COLO668 (cell line): ENCODE measurements at regions not wholly inside any gene's neighbourhood (a gene's known extent, or its start where the extent isn't known, plus 50 kb on each side); places are given as distances from the start of the nearest gene placed in this dataset.
"Not testable (repeated sequence)": the region's sequence is repeated elsewhere in the genome, so short reads cannot be mapped to it uniquely, and the experiment has no call there.

ENCODE experiments used
- DNase-seq: peaks from one replicate; lab custom pipeline; 2025; ENCODE audit not compliant: unreplicated experiment; lab: John Stamatoyannopoulos, UW

- DNase-seq: no peak
Observed at GRCh38 chr5:62920856-62921255, 342.2 kb downstream of the LRRC70 start.

- no peak for DNase-seq
Observed at GRCh38 chr5:62909326-62909725, 330.7 kb downstream of the LRRC70 start.

- no peak for DNase-seq
Observed at GRCh38 chr5:62902126-62902525, 323.5 kb downstream of the LRRC70 start.

GRCh38 chr5:62900976-62901375 lies 322.4 kb downstream of the LRRC70 start:
- DNase-seq: no peak

- no peak for DNase-seq
Observed at GRCh38 chr5:62896121-62896893, 317.7 kb downstream of the LRRC70 start.

GRCh38 chr5:62886603-62887315 lies 308.1 kb downstream of the LRRC70 start:
- no peak for DNase-seq

- DNase-seq: not testable (repeated sequence)
Observed at GRCh38 chr5:62837330-62837729, 258.7 kb downstream of the LRRC70 start.

GRCh38 chr5:62829604-62829986 lies 251.0 kb downstream of the LRRC70 start:
- no peak for DNase-seq

- DNase-seq: no peak
Observed at GRCh38 chr5:62828742-62829603, 250.4 kb downstream of the LRRC70 start.

- DNase-seq: no peak
Observed at GRCh38 chr5:62825623-62826220, 247.1 kb downstream of the LRRC70 start.

GRCh38 chr5:62824936-62825335 lies 246.3 kb downstream of the LRRC70 start:
- no peak for DNase-seq

GRCh38 chr5:62817043-62817442 lies 238.4 kb downstream of the LRRC70 start:
- DNase-seq: not testable (repeated sequence)

GRCh38 chr5:62814991-62815390 lies 236.4 kb downstream of the LRRC70 start:
- no peak for DNase-seq

GRCh38 chr5:62812621-62813255 lies 234.1 kb downstream of the LRRC70 start:
- no peak for DNase-seq

- DNase-seq: not testable (repeated sequence)
Observed at GRCh38 chr5:62804819-62805218, 226.2 kb downstream of the LRRC70 start.

GRCh38 chr5:62795926-62796325 lies 217.3 kb downstream of the LRRC70 start:
- no peak for DNase-seq

- no peak for DNase-seq
Observed at GRCh38 chr5:62794456-62794855, 215.8 kb downstream of the LRRC70 start.

- no peak for DNase-seq
Observed at GRCh38 chr5:62791059-62791458, 212.4 kb downstream of the LRRC70 start.

GRCh38 chr5:62790348-62790747 lies 211.7 kb downstream of the LRRC70 start:
- no peak for DNase-seq

- DNase-seq: no peak
Observed at GRCh38 chr5:62786099-62786498, 207.5 kb downstream of the LRRC70 start.

GRCh38 chr5:62785588-62785987 lies 207.0 kb downstream of the LRRC70 start:
- DNase-seq: no peak
